DND-41 (cell line): ENCODE measurements at regions not wholly inside any gene's neighbourhood (a gene's known extent, or its start where the extent isn't known, plus 50 kb on each side); places are given as distances from the start of the nearest gene placed in this dataset.

Experiments used
- EZH2 ChIP-seq: IDR thresholded peaks from 3 replicates; pipeline ENCODE4 v1.6.1; 2012; ENCODE audit warnings: borderline replicate concordance, low read depth, mild to moderate bottlenecking, moderate library complexity, low read length, inconsistent platforms; ENCODE audit not compliant: severe bottlenecking
- TF ChIP-seq, protein P1 (sequence below): IDR thresholded peaks from 2 replicates; pipeline ENCODE4 v1.5.1; 2012; ENCODE audit warnings: borderline replicate concordance, low read length, moderate library complexity, mild to moderate bottlenecking; ENCODE audit not compliant: poor library complexity, severe bottlenecking; ENCODE audit errors: extremely low read depth

DNA sequence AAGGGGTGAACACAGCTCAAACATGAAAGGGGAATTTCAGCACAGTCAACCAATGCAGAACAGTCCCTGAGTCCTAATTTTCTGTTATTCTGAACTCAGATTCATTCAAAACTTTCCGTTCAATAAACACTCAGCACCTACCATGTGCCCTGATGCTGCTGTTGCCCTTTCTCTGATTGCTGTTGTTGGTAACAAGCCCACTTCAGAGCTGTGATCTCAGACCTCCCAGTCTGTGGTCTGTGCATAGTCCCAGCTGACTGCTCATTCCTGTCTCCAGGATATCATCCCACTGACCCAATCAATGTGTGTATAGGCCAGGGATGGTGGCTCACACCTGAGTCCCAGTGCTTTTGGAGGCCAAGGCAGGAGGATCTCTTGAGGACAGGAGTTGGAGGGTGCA lies 82.7 kb upstream of the SLC35G4 start:
- TF ChIP-seq, protein P1, sequence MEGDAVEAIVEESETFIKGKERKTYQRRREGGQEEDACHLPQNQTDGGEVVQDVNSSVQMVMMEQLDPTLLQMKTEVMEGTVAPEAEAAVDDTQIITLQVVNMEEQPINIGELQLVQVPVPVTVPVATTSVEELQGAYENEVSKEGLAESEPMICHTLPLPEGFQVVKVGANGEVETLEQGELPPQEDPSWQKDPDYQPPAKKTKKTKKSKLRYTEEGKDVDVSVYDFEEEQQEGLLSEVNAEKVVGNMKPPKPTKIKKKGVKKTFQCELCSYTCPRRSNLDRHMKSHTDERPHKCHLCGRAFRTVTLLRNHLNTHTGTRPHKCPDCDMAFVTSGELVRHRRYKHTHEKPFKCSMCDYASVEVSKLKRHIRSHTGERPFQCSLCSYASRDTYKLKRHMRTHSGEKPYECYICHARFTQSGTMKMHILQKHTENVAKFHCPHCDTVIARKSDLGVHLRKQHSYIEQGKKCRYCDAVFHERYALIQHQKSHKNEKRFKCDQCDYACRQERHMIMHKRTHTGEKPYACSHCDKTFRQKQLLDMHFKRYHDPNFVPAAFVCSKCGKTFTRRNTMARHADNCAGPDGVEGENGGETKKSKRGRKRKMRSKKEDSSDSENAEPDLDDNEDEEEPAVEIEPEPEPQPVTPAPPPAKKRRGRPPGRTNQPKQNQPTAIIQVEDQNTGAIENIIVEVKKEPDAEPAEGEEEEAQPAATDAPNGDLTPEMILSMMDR: no peak
- no peak for TF ChIP-seq EZH2
